ENCODE measurements at regions not wholly inside any gene's neighbourhood (a gene's known extent, or its start where the extent isn't known, plus 50 kb on each side); places are given as distances from the start of the nearest gene placed in this dataset.
"Not testable (repeated sequence)": the region's sequence is repeated elsewhere in the genome, so short reads cannot be mapped to it uniquely, and the experiment has no call there.

DNA sequence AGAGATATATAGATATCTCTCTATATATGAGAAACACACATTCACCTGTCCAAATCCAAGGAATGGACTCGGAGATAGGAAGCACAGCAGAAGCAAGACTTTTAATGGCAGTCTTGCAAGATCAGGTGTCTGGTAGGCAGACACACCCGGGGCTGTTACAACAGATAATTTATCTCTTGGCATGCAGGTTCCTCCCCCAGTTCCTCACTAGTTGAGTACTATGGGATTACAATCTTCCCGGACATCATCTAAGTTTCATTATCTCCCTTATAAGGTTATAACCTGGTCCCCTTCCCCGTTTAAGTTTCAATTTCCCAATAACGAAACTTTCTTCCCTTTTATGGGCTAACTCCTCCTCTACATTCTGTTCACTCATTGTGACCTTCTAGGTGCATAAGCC lies 399.3 kb downstream of the PPP1R3A start:
- H3K4me3 ChIP-seq (ENCODE audit: low read depth, low read length), result no peak overlapping the region
- no peak for DNase-seq (ENCODE audit: low read depth)
- TF ChIP-seq, protein P1, sequence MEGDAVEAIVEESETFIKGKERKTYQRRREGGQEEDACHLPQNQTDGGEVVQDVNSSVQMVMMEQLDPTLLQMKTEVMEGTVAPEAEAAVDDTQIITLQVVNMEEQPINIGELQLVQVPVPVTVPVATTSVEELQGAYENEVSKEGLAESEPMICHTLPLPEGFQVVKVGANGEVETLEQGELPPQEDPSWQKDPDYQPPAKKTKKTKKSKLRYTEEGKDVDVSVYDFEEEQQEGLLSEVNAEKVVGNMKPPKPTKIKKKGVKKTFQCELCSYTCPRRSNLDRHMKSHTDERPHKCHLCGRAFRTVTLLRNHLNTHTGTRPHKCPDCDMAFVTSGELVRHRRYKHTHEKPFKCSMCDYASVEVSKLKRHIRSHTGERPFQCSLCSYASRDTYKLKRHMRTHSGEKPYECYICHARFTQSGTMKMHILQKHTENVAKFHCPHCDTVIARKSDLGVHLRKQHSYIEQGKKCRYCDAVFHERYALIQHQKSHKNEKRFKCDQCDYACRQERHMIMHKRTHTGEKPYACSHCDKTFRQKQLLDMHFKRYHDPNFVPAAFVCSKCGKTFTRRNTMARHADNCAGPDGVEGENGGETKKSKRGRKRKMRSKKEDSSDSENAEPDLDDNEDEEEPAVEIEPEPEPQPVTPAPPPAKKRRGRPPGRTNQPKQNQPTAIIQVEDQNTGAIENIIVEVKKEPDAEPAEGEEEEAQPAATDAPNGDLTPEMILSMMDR (conservative IDR thresholded peaks at IDR 0.05; ENCODE audit: low read depth, low read length), result no peak

DNA sequence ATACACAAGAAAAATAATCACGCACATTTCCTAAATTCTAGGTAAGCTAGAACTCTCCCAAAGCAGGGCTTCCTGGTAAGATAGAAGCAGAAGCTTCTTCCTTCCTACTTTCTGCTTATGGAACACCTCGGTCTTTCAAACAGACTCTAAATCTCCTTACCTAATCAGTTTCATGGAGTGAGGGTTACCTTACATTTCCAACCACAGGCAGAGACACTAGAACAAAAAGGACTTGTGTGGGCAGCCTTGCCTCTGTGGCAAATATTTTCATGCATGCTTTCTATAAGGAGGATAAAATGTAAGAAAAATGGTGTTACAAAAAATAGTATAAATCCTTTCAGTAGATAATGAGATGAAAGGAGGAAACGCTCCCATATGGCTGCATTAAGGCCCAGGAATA lies 386.3 kb upstream of the SMIM30 start:
- DNase-seq (ENCODE audit: low read depth), result no peak
- no peak overlapping the region for H3K4me3 ChIP-seq (ENCODE audit: low read depth, low read length)
- TF ChIP-seq, protein P1 (conservative IDR thresholded peaks at IDR 0.05; ENCODE audit: low read depth, low read length), result no peak

DNA sequence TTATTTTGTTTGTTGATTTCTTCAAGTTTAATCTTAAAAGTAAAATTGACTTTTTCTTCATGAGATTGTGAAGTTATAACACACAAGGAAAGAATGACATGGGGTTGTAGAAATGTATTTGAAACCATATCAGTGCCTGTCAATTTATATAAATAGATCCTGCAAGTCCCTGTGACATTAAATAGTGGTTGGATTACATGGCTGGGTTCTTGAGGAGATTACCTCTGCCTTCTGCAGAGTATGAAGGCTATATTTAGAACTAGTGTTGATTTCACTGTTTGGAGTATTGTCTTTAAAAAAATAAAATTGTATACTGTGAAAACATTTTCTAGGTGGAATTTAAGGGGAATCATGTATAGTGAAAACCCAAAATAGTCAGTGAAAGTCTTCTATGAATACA lies 385.8 kb upstream of the SMIM30 start:
- TF ChIP-seq, protein P1 (conservative IDR thresholded peaks at IDR 0.05; ENCODE audit: low read depth, low read length), result no peak
- no peak for DNase-seq (ENCODE audit: low read depth)
- H3K4me3 ChIP-seq (ENCODE audit: low read depth, low read length), result no peak overlapping the region

DNA sequence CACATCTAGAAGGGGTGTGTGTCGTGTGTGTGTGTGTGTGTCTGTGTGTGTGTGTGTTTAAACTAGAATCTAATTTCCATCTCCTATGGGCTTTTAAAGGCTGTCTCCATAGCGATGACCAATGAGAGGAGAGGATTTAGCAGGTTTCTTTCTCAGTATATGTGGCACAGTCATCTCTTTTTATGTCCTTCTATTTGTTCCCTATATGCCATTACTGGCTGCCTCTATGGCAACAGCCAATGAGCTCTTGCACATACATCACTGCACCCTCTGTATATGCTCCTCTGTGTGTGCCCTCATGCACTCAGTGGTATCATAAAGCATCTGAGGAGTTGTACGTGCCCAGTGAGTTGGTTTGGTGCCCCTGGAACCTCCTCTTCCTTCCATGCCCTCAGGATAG lies 378.2 kb upstream of the SMIM30 start:
- DNase-seq (ENCODE audit: low read depth); H3K4me3 ChIP-seq (ENCODE audit: low read depth, low read length): not testable (repeated sequence)

DNA sequence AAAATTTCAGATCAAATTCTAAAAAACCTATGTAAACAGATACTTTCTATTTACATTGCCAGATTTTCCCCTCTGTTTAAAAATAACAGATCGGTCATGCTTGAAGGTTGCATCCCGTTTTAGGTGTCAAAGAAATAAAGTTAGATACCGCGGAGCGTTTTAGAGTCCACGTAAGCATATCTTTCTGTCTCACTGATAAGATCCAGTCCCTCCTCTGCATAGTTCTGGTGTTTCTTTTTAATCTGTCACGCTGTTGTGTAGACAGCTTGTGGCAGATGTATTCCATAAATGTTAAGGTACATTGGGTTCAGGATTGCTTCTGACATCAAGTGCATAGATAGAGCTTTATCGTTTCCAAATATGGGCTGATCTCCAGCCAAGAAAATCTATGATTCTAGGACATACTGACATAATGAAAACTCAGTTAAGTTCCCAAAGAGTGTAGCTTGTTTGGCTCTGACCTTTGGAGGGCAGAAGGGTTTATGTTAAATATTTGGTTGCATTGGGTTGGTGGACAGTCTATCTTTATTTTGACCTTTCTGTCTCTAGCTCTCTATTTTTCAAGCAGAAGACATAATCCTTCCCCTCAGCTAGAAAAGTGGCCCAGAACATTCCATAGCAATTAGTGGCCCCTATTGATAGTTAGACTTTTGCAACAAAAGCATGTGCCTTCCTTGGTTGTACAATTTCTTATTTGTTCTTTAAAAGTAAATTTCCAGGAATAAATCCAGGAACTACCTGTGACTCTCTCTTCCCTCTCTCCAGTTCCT lies 376.6 kb upstream of the SMIM30 start:
- not testable (repeated sequence) for H3K4me3 ChIP-seq (ENCODE audit: low read depth, low read length); DNase-seq (ENCODE audit: low read depth)

DNA sequence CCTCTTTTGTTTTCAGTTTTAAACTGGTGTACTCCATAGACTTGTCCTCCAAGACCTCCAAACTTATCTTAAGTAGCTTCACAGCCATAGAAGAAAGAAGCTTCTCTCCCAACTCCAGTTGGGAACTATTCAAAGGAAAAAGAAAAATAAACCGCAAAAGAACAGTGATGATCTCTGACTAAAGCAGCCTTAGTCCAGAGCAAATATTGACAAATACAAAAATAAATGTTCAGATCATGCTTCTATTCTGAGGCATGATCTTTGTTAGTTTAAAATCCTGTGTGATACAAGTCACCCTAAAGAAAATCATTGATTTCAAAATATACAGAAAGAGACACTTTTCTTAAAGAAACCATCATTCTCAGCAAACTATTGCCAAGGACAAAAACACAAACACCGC lies 373.0 kb upstream of the SMIM30 start:
- no peak for DNase-seq (ENCODE audit: low read depth)
- TF ChIP-seq, protein P1 (conservative IDR thresholded peaks at IDR 0.05; ENCODE audit: low read depth, low read length), result no peak
- H3K4me3 ChIP-seq (ENCODE audit: low read depth, low read length), result no peak overlapping the region

DNA sequence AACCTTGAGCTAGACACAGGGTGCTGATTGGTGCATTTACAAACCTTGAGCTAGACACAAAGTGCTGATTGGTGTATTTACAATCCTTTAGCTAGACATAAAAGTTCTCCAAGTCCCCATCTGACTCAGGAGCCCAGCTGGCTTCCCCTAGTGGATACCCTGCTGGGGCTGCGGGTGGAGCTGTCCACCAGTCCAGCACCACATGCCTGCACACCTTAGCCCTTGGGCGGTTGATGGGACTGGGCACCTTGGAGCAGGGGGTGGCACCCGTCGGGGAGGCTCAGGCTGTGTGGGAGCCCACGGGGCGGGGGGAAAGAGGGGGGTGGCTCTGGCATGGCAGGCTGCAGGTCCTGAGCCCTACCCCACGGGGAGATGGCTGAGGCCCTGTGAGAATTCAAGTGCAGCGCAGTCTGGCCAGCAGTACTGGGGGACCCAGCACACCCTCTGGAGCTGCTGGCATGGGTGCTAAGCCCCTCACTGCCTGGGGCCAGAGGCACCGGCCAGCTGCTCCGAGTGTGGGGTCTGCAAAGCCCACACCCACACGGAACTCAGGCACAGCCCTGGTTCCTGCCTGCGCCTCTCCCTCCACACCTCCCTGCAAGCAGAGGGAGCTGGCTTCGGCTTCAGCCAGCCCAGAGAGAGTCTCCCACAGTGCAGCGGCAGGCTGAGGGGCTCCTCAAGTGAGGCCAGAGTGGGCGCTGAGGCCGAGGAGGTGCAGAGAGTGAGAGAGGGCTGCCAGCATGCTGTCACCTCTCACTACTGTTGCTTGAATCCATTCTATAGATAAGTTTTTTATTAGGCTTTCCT lies 369.8 kb upstream of the SMIM30 start:
- H3K4me3 ChIP-seq (ENCODE audit: low read depth, low read length), result no peak overlapping the region
- TF ChIP-seq, protein P1 (conservative IDR thresholded peaks at IDR 0.05; ENCODE audit: low read depth, low read length), result no peak
- DNase-seq (ENCODE audit: low read depth), result no peak

DNA sequence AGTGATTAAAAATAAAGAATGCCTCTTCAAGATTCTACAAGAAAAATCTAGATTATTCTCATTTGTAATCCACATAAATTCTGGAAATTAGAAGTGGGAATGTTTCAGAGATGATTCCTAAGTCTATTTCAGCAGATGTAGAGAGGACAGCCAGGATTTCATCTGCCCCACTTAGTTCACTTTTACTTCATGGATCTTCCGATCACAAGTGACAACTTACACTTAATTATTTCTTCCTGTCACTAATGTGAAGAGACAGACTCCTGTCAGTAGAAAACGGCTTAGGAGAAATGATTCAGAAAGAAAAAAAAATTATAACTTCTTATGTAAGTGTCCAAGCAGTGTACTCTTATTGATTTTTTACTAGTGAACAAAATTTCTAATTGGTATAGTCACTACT lies 368.2 kb upstream of the SMIM30 start:
- DNase-seq (ENCODE audit: low read depth), result no peak
- no peak overlapping the region for H3K4me3 ChIP-seq (ENCODE audit: low read depth, low read length)
- TF ChIP-seq, protein P1 (conservative IDR thresholded peaks at IDR 0.05; ENCODE audit: low read depth, low read length), result no peak

All from choroid plexus epithelial cell (primary cell).